AG04449 (cell line): ENCODE measurements at regions not wholly inside any gene's neighbourhood (a gene's known extent, or its start where the extent isn't known, plus 50 kb on each side); places are given as distances from the start of the nearest gene placed in this dataset.

ENCODE experiments used
- CTCF ChIA-PET: fragments of 350-600 bp; formaldehyde crosslinking; extraction: SDS; loops from one replicate; lab custom pipeline; 2021; ENCODE audit warnings: antibody characterized with exemption; lab: Yijun Ruan, JAX
- POLR2A ChIA-PET: fragments of 400-600, 350-600 bp; formaldehyde crosslinking; extraction: SDS; loops from one replicate; lab custom pipeline; 2020; ENCODE audit warnings: antibody characterized with exemption, inconsistent platforms; lab: Yijun Ruan, JAX
- DNase-seq: peaks from one replicate; pipeline ENCODE4 v3.0.0-alpha.2; 2010; ENCODE audit warnings: low read depth, low spot score
- H3K4me3 ChIP-seq: 2 replicates; pipeline ENCODE4 v1.5.1; 2011; ENCODE audit warnings: low read depth, mild to moderate bottlenecking, control low read depth, low read length
- TF ChIP-seq, protein P1 (sequence below): IDR thresholded peaks from one replicate; pipeline ENCODE4 v1.5.1; 2011; ENCODE audit warnings: mild to moderate bottlenecking, moderate library complexity, low read length, control low read depth, inconsistent platforms; ENCODE audit not compliant: insufficient read depth; ENCODE audit errors: missing control alignments

GRCh38 chr5:68387074-68387796 is 171.7 kb downstream of the PIK3R1 start:
- TF ChIP-seq, protein P1, sequence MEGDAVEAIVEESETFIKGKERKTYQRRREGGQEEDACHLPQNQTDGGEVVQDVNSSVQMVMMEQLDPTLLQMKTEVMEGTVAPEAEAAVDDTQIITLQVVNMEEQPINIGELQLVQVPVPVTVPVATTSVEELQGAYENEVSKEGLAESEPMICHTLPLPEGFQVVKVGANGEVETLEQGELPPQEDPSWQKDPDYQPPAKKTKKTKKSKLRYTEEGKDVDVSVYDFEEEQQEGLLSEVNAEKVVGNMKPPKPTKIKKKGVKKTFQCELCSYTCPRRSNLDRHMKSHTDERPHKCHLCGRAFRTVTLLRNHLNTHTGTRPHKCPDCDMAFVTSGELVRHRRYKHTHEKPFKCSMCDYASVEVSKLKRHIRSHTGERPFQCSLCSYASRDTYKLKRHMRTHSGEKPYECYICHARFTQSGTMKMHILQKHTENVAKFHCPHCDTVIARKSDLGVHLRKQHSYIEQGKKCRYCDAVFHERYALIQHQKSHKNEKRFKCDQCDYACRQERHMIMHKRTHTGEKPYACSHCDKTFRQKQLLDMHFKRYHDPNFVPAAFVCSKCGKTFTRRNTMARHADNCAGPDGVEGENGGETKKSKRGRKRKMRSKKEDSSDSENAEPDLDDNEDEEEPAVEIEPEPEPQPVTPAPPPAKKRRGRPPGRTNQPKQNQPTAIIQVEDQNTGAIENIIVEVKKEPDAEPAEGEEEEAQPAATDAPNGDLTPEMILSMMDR, result no peak
- H3K4me3 ChIP-seq, result no peak overlapping the region
- no peak for DNase-seq
- POLR2A ChIA-PET, result no interaction called here
- CTCF ChIA-PET, result no interaction called here

- DNase-seq, result no peak
- ChIA-PET POLR2A (no interaction called here), CTCF (no interaction called here)
- TF ChIP-seq, protein P1, result no peak
- H3K4me3 ChIP-seq, result no peak overlapping the region
These were observed 174.1 kb downstream of the PIK3R1 start for GRCh38 chr5:68389618-68390017.

- no peak for DNase-seq
- CTCF ChIA-PET, result no interaction called here
- TF ChIP-seq, protein P1, result no peak
- POLR2A ChIA-PET, result no interaction called here
- H3K4me3 ChIP-seq, result no peak overlapping the region
These were observed 177.1 kb downstream of the PIK3R1 start for GRCh38 chr5:68392617-68393016.

GRCh38 chr5:68395302-68395701 is 179.7 kb downstream of the PIK3R1 start:
- DNase-seq, result no peak
- ChIA-PET CTCF (interaction anchor here (0.6 to 1.4 kb wide), 2 partner anchors 9 to 156 kb away, joined by 3 read pairs; no protein-coding TSS in a partner anchor), POLR2A (interaction anchor here (0.6 kb wide), 1 partner anchor 9 kb away, joined by 3 read pairs; no protein-coding TSS in a partner anchor)
- TF ChIP-seq, protein P1, result no peak
- no peak overlapping the region for H3K4me3 ChIP-seq

- DNase-seq, result no peak
- no peak overlapping the region for H3K4me3 ChIP-seq
- TF ChIP-seq, protein P1, result no peak
- ChIA-PET CTCF (interaction anchor here (0.6 to 1.4 kb wide), 2 partner anchors 8 to 155 kb away, joined by 3 read pairs; no protein-coding TSS in a partner anchor), POLR2A (interaction anchor here (0.6 kb wide), 1 partner anchor 8 kb away, joined by 3 read pairs; no protein-coding TSS in a partner anchor)
These were observed 180.5 kb downstream of the PIK3R1 start for GRCh38 chr5:68395926-68396511.

DNA sequence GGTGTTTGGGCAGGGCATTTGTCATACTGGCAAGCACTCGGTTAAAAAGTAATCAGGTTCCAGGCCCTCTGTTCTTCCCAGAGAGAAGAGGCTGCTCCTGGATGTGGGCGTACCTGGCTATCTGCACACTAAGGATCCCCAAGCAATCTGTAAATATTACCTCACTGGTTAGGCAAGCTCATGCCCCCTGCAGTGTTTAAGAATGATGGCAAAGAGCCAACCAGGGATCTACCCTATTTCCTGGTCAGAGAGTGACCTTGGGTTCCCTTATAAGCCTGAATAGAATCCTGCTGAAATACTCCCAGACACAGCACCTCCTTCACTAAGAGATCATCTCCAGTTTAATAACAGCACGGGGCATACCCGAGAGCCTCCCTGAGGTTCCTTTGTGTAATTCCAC is 181.2 kb downstream of the PIK3R1 start:
- CTCF ChIA-PET, result no interaction called here
- no peak for DNase-seq

More for the DNA sequence above, 181.2 kb downstream of the PIK3R1 start:
- H3K4me3 ChIP-seq, result no peak overlapping the region
- POLR2A ChIA-PET, result no interaction called here
- TF ChIP-seq, protein P1, result no peak
